Activated CD4-positive, alpha-beta T cell treated with anti-CD3 and anti-CD28 coated beads, Interleukin-2, amount 10 ng/mL, durations not matched to agents 24 days and 14 days (primary cell): ENCODE measurements at regions not wholly inside any gene's neighbourhood (a gene's known extent, or its start where the extent isn't known, plus 50 kb on each side); places are given as distances from the start of the nearest gene placed in this dataset.

ENCODE experiments used
- DNase-seq: peaks from one replicate; pipeline ENCODE4 v3.0.0; 2022
- H3K27ac Mint-ChIP-seq: one replicate; pipeline ENCODE4 v1.8.0; 2022; ENCODE audit warnings: mild to moderate bottlenecking, mixed read lengths
- H3K27me3 Mint-ChIP-seq: one replicate; pipeline ENCODE4 v1.8.0; 2022; ENCODE audit warnings: mixed read lengths
- H3K36me3 Mint-ChIP-seq: one replicate; pipeline ENCODE4 v1.8.0; 2022; ENCODE audit warnings: low read depth, mild to moderate bottlenecking, mixed read lengths
- H3K4me1 Mint-ChIP-seq: one replicate; pipeline ENCODE4 v1.8.0; 2021; ENCODE audit warnings: mixed read lengths
- H3K4me3 Mint-ChIP-seq: one replicate; pipeline ENCODE4 v1.8.0; 2022; ENCODE audit warnings: mild to moderate bottlenecking, moderate library complexity, mixed read lengths
- H3K9me3 Mint-ChIP-seq: one replicate; pipeline ENCODE4 v1.8.0; 2021; ENCODE audit warnings: mixed read lengths
- intact Hi-C: fragments of 100-400 bp; cut with micrococcal nuclease; formaldehyde crosslinking; loops from one replicate; pipeline ENCODE4 v1.15.1; 2023

DNA sequence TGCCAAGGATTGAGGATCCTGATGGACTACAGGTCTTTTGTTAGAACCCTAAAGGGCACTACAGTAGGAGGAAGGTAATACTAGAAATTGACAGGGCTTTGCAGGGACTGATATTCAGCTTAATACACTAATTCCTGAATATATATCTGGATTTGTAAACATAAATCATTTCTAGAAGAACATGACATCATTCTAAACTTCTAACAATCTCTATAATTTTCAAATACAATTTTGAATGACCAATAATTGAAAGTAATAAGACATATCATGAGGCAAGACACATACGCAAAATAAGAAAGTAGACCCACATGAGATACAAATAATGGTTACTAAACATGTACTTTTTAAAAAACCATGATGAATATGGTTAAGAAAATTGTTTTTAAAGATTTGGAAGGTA is 52.4 kb upstream of the LRRC8B start:
- no peak overlapping the region for H3K4me3 Mint-ChIP-seq
- intact Hi-C loops, result no loop called here
- H3K27ac Mint-ChIP-seq, result no peak overlapping the region
- no peak for DNase-seq
- H3K36me3 Mint-ChIP-seq, result peaks cover 1% of the 10 kb centered on the region
- H3K9me3 Mint-ChIP-seq, result peaks cover 18% of the 10 kb centered on the region
- H3K27me3 Mint-ChIP-seq, result peaks cover 55% of the 10 kb centered on the region
- no peaks in the 10 kb centered on the region for H3K4me1 Mint-ChIP-seq

DNA sequence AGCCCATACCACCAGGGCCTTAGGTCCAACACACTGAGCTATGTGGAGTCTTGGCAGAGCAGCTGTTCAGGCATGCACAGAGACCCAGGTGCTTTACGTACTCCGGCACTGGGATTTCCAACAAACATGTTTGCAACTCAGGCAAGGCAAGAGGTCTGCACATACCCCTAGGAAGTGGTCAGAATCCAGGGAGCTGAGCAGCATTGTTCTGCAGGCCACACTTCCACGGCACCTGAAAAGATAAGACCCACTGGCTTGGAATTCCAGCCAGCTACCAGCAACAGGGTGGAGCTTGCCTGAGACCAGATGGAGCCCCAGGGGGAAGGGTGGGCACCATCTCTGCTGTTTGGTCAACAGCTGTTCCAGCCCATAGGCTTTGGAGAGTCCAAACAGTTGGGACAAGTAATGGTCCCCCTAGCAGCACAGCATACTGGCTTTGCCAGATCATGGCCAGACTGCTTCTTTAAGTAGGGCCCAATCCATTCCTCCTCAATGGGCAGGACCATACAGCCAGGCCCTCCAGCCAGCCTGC is 51.7 kb upstream of the LRRC8B start:
- DNase-seq, result no peak
- H3K36me3 Mint-ChIP-seq, result peaks cover 1% of the 10 kb centered on the region
- H3K27me3 Mint-ChIP-seq, result peaks cover 56% of the 10 kb centered on the region
- H3K9me3 Mint-ChIP-seq, result peaks cover 18% of the 10 kb centered on the region
- intact Hi-C loops, result no loop called here
- H3K27ac Mint-ChIP-seq, result no peak overlapping the region
- H3K4me3 Mint-ChIP-seq, result no peak overlapping the region
- H3K4me1 Mint-ChIP-seq, result no peaks in the 10 kb centered on the region
